GM18526 (cell line): ENCODE measurements at regions not wholly inside any gene's neighbourhood (a gene's known extent, or its start where the extent isn't known, plus 50 kb on each side); places are given as distances from the start of the nearest gene placed in this dataset.

Experiments
- POLR2A ChIP-seq: IDR thresholded peaks from 3 replicates; pipeline ENCODE4 v1.6.1; 2011; ENCODE audit not compliant: insufficient read length; ENCODE audit errors: extremely low read depth

DNA sequence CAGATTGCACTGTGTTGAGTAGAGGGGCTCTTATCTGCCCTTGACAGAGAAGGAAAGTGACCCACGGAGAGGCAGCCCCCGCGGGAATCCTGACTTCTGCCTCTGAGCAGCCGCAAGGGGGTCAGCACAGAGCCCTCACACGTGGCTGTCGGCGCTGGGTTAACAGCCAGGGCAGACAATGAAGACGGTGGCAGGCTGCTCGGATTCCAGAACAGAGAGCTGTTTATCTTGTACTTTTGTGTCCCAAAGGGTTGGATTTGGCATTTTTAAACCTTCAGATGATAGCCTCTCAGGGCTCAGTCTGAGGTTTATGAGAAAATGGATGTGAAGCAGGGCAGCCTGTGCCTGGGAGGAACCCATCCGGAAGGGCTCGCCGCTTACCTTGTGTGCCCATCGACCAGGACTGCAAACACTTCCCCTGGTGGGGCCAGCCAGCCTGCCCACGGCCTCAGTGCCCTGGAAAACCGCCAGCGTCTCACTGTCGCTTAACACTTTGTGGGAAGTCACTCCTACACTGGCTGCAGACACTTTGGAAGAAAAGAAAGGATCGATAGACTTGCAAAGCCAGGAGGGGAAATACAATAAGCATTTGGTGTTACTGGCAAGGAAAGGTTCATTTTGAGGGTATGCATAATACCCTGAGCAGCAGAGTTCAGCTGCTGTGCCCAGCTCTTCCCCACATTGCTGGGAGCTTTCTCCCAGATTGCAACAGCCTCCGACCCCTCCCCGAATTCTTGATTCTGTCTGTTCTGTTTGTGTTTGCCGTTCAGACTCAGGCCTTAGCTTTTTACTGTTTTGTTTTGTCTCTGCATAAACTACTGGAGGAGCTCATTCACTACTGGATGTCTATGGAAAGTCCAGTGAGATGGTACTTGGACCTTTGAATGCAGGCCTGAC lies 325.3 kb upstream of the MYT1L start:
- no peak for TF ChIP-seq POLR2A

DNA sequence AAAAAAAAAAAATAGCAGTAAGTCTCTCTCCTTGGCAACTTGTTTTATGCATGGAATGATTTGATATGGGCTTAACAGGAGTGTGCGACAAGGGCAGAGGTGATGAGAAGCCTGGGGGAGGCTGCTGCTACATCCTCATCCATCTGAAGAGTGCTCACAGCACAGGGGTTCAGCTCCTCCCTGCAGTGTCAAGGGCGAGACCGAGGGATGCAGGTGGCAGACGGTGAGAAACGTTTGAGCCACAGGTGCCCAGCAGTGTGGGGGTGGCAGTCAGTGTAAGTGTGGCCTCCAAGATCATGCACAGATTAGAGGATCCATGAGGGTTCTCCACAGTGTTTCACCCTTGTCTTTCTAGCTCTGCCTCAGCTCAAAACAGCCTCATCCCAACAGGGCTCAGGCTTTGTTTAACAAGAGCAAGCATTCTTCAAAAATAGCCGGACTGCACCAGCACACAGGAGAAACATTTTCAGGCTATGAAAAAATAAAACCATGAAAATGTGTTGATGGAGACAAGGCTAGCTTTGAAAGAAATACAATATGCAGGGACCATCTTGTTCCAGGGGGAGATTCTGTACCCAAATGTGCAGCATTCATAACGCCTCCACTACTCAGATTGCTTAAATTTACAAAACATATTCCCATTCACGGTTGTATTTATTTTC lies 324.5 kb upstream of the MYT1L start:
- no peak for TF ChIP-seq POLR2A

DNA sequence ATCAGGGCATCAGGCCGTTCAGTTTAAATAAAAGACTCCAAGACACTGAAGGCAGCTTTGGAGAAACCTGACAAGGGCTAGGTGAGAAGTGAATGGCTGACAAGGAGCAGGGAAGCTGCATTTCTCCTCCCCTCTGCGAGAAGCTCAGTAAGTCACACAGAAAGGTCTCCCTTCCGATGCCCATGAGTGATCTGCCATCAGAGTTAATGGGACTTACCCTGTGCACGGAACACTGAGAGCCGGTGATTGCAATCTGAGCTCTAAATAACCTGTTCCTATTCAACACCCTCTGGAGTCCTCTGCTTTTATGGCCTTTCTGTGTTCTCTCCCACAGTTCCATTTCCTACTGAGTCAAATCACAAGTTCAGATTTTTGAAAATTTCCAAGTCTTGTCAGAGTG lies 322.2 kb upstream of the MYT1L start:
- TF ChIP-seq POLR2A, result no peak

DNA sequence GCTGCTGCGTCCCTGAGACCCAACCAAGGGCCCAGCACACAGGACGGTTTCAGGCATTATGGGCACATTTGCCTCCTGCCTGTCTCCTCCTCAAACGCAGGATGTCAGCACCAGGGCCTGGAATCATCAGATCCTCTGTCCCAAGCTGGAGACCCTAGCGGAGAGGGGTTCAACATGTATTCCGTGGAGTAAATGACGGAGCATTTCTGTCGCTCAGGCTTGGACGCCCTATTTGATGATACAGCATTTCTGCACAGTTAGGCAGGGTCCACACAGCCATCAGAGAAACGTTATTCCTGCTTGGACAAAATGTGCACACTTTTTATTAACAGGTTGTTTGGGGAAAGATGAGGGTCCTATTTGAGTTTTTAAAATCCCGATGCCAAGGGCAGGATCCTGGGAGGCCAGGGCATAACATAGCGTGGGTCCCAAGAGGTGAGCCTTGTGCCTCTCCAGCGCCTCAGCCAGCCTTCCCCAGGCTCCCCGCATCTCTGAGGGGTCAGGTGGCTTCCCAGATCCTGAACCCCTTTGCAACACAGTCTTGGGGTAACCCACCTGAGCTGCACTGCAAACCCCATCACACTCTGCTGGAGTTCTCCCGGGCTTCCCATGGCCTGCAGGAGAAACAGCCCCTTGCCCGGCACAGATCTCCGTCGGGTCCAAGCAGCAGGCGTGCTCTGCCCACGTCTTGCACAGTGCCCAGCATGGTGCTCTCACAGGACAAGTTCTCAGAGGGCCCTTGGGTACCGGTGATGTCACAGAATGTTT lies 319.7 kb upstream of the MYT1L start:
- TF ChIP-seq POLR2A, result no peak

DNA sequence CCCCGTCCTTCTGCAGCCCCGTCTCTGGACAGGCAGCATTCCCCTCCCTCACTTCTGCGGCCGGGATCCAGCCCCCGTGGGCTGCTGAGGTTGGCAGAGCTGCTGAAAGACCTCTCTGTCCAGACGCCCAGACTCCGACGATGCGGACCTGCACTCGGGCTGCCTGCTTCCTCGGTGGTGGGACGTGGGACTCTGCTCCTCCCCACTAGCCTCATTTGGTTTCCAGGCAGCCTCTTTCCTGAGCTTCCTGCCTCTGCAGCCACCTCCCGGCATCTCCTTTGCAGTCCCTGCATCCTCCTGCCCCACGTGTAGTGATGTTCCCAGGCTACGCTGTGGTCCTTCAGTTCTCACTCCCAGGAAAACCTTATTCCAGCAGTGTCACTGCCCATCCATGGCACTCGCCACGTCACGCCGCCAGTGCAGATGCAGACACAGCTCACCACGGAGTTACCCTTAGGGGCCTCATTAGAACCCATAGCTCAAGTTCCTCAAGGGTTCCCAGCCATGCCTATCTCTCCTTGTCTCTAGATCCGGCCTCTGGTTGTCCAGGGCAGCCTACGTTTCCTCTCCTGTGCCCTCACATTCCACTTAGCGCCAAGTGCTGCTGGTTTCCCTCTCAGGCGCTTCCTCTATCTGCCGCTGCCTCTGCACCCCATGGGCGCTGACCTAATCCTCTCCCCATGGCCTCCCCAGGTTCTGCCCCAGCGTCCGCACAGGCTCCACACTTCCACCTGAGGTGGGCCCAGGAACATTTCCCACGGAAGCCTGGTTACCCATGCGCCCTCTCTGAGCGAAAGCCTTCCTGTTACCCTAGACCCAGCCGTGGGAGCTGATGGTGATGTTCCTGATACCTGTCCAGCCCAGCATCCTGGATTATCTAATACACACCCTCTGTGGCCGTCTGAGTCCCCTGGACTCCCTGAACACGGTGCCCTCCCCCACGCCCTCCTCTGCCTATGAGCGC lies 318.3 kb upstream of the MYT1L start:
- TF ChIP-seq POLR2A, result no peak

DNA sequence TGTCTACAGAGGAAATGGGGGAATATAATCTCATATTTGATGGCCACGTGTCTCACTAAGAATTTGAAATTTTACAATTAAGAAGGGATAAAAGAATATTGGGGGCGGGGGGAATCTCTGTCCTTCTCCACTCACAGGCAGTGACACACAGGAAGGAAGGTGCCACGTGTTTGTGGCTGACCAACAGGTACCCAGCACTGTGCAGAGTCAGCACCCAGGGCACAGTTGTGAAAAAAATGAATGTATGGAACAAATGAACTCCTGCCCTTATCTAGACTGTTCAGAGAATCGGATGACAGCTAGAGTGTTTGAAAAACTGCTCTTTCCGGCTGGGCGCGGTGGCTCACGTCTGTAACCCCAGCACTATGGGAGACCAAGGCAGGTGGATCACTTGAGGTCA lies 317.0 kb upstream of the MYT1L start:
- TF ChIP-seq POLR2A, result no peak

DNA sequence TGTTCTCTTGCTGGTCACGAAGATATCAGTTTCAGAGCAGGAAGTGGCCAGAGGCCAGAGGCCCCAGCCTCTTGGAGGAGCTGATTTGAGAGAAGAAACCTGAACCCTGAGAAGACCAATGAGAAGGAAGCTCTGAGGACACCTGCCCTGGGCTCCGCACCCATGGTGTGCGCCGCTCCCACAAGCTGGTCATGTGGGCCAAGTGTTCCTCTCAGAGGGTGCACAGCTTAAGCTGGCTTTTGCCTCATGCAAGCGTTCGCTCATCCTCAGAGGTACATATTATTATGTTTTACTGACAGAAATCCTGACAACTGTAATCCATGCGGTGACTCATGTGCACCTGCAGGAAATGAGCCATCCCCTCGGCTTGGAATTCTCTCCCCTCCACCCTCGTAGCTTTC lies 316.1 kb upstream of the MYT1L start:
- no peak for TF ChIP-seq POLR2A

DNA sequence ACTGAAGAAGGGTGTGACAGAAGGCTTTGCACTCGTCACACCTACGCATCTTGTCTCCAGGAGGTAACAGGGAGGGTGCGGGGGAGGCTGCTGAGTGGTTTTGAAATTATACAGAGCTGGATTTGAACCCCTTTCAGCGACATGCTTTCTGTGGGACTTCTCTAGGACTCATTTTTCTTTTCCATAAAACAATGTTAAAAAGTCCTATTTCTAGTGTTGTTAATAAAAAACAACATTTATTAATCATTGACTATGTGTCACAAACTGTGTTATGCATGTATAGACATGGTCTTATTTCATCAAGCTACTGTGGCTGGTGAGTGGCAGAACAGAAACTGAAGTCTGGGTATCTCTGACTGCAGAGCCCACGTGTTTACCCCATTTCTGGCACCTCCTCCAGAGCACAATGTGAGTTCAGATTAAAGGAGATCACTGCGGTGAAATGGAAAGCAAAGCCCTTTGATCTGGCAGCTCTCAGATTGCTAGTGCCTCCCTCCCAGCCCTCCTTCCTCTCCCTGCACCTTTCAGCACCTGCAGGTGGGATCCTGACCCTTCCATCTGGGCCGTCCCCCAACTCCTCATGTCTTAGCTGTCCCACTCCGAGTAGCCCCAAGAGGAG lies 315.5 kb upstream of the MYT1L start:
- no peak for TF ChIP-seq POLR2A

DNA sequence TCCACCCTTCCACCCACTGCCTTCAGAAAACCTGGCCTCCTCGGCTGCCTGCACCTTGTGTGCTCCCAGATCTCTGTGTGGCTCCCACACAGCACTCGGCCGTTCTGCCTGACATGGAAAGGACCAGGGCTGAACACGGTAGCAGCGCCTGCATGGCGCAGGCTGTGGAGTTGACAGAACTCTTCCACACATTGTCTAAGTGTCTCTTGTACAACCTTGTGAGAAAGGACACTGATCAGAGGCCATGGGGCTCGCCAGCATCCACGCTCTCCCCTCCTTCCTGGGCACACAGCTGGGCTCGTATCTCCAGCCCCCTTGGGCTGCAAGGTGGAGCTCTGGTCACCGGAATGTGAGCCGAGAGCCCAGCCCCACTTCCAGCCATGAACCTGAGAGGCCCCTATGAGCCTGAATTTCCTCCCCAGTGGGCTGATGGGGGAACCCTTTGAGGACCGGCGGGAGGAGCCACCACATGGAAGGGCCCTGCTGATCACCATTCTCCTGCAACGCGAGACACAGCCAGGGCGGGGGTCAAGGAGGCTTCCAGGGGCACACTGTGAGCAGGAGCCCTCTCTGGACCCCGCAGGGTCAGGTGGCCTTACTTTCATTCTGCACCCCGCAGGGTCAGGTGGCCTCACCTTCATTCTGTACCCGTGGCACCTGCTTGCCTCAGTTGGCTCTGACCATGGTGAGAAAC lies 314.2 kb upstream of the MYT1L start:
- TF ChIP-seq POLR2A, result no peak

DNA sequence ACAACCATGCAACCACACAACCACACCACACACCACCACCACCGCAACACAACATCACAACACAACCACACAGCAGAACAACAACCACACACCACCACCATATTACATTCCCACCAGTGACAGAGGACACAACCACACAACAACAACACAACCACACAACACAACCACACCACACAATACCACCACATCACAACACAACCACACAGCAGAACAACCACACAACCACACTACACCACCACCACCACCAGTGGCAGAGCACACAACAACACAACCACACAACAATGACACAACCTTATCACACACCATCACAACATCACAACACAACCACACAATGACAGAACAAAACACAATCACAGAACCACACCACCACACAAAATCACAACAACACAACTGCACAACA lies 313.0 kb upstream of the MYT1L start:
- no peak for TF ChIP-seq POLR2A

DNA sequence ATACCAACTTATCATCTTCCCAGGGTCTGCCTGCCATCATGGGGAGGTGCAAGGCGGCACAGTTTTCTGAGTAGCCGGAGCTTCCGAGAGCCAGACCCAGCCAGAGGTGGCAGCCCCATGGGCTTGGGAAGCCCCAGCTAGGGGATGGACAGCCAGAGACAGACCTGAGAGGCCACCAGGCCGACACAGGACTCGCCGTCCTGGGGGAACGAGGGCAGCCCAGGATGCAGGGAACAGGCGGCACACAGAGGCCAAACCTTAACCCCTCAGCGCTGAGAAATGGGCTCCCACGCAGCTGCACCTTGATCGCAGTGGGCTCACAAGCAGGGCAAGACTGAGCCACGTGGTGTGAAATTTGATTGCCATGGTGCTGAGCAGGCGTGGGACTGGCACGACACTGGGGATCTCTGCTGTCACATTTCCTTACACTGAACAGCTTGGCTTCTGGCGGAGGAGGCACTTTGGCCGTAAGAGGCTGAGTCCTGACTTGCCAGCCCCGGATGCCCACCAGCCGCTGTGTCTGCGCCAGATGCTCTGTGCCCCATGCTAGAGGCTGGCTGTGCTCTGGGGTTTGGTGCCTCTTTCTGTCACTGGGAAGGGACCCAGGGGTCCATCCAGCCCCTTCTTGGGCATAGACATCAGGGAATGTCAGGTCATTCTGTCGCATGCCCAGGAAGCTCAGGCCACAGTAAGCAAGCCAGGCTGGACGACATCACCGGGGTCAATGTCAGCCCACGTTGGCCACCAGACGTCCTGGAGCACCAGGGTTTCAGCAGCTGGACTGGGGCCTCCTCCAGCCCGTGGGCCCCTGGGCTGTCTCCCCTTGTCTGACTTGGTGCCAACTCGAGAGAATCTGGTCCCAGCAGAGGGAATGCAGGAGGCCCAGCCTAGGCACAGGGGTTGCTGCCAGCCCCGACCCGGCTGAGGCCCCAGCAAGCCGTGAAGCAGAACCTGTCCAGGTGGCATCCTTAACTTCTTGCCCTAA lies 312.1 kb upstream of the MYT1L start:
- no peak for TF ChIP-seq POLR2A

DNA sequence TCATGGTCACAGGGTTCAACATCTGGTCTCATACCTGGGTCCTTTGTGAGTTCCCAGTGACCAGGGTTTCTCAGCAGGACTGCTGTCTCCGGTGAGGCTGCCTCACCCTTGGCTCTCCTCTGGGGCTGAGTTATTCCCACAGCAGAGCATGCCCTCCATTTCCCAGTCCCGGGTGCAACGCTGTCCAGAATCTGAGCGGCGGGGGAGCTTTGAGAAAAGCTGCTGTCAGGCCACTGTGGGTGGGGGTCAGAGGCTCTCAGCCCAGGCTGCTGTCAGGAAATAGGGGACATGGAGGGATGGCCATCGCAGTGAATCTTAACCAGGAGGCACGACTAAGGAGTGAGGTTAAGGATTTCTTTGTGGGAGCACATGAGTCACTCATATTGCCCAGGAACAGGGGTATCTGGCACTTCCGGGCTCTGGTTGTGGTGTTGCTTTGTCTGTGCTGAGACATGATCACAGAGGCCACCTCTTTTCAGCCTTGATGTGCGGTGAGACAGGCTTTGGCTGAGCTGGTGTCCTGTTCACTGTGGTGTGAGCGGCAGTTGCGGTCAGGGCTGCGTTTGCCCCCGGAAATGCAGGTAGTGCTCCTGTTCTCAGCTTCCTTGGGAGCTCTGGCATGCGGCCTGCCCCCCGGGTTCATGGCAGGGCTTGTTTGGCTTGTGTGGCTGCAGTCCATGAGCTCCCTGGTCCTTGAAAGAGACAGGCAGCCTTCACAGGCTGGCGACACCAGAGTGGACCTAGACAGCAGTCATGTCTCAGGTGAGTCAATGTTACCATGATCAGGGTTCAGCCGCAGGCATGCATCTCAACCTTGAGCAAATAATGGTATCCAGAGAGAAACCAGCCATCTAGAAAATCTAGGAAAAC lies 310.7 kb upstream of the MYT1L start:
- TF ChIP-seq POLR2A, result no peak
